ENCODE measurements at regions not wholly inside any gene's neighbourhood (a gene's known extent, or its start where the extent isn't known, plus 50 kb on each side); places are given as distances from the start of the nearest gene placed in this dataset.

- TF ChIP-seq CTCF (conservative IDR thresholded peaks at IDR 0.05; ENCODE audit: low read depth, low read length), result no peak
- no peak for TF ChIP-seq EZH2 (IDR thresholded peaks at IDR 0.05; ENCODE audit: borderline replicate concordance, low read depth, low read length, poor library complexity, severe bottlenecking)
Measured at GRCh38 chrX:120759685-120760084, 116.0 kb downstream of the CT47B1 start.

Measured in A673 (cell line).